Astrocyte (in vitro differentiated cells and primary cell): ENCODE measurements at regions not wholly inside any gene's neighbourhood (a gene's known extent, or its start where the extent isn't known, plus 50 kb on each side); places are given as distances from the start of the nearest gene placed in this dataset.

Source experiments
- DNase-seq: peaks from one replicate; pipeline ENCODE4 v3.0.0-alpha.2; 2010; ENCODE audit warnings: low read depth
- FAIRE-seq: peaks from 2 replicates; lab custom pipeline; 2011; peaks lifted over from hg19 to GRCh38; lab: Jason Lieb, UNC
- H2AFZ ChIP-seq: 2 replicates; pipeline ENCODE4 v1.6.0; 2012; ENCODE audit warnings: low read depth, low read length, inconsistent platforms
- H3K27ac ChIP-seq: 2 replicates; pipeline ENCODE4 v1.5.1; 2011; ENCODE audit warnings: low read depth, low read length, inconsistent platforms
- H3K27me3 ChIP-seq: 2 replicates; pipeline ENCODE4 v1.6.0; 2011; ENCODE audit warnings: low read length, inconsistent platforms; ENCODE audit not compliant: insufficient read depth
- H3K36me3 ChIP-seq: 2 replicates; pipeline ENCODE4 v1.5.1; 2011; ENCODE audit warnings: low read length, inconsistent platforms; ENCODE audit not compliant: insufficient read depth
- H3K4me1 ChIP-seq: 2 replicates; pipeline ENCODE4 v1.5.1; 2011; ENCODE audit warnings: low read length, inconsistent platforms; ENCODE audit not compliant: insufficient read depth
- H3K4me2 ChIP-seq: 2 replicates; pipeline ENCODE4 v1.6.0; 2012; ENCODE audit warnings: low read length, inconsistent platforms
- H3K4me3 ChIP-seq: 2 replicates; pipeline ENCODE4 v1.5.1; 2011; ENCODE audit warnings: low read depth, mild to moderate bottlenecking, low read length, inconsistent platforms; ENCODE audit not compliant: insufficient read depth
- H3K79me2 ChIP-seq: 2 replicates; pipeline ENCODE4 v1.6.0; 2012; ENCODE audit warnings: mild to moderate bottlenecking, low read length, inconsistent platforms; ENCODE audit not compliant: insufficient read depth
- H3K9ac ChIP-seq: 2 replicates; pipeline ENCODE4 v1.6.0; 2012; ENCODE audit warnings: mild to moderate bottlenecking, low read length, inconsistent platforms
- H3K9me3 ChIP-seq: 2 replicates; pipeline ENCODE4 v1.5.1; 2012; ENCODE audit warnings: low read depth, mild to moderate bottlenecking, low read length, inconsistent platforms; ENCODE audit not compliant: insufficient read depth
- H4K20me1 ChIP-seq: 2 replicates; pipeline ENCODE4 v1.6.0; 2012; ENCODE audit warnings: low read length, inconsistent platforms; ENCODE audit not compliant: insufficient read depth
- H3K27ac Mint-ChIP-seq: one replicate; pipeline ENCODE4 v1.8.0; 2021; ENCODE audit warnings: mild to moderate bottlenecking, mixed read lengths; ENCODE audit not compliant: unreplicated experiment
- H3K27me3 Mint-ChIP-seq: one replicate; pipeline ENCODE4 v1.8.0; 2021; ENCODE audit warnings: low read depth, mixed read lengths; ENCODE audit not compliant: unreplicated experiment
- H3K36me3 Mint-ChIP-seq: one replicate; pipeline ENCODE4 v1.8.0; 2021; ENCODE audit warnings: low read depth, mixed read lengths; ENCODE audit not compliant: unreplicated experiment
- H3K4me1 Mint-ChIP-seq: one replicate; pipeline ENCODE4 v1.8.0; 2021; ENCODE audit warnings: low read depth, mixed read lengths; ENCODE audit not compliant: unreplicated experiment
- H3K4me3 Mint-ChIP-seq: one replicate; pipeline ENCODE4 v1.8.0; 2021; ENCODE audit warnings: mild to moderate bottlenecking, moderate library complexity, mixed read lengths; ENCODE audit not compliant: unreplicated experiment
- H3K9me3 Mint-ChIP-seq: one replicate; pipeline ENCODE4 v1.8.0; 2021; ENCODE audit warnings: mild to moderate bottlenecking, mixed read lengths; ENCODE audit not compliant: unreplicated experiment
- EZH2 ChIP-seq: IDR thresholded peaks from 2 replicates; pipeline ENCODE4 v1.6.1; 2012; ENCODE audit warnings: mild to moderate bottlenecking, low read length, inconsistent platforms; ENCODE audit not compliant: insufficient read depth
- TF ChIP-seq, protein P1 (sequence below): IDR thresholded peaks from 2 replicates; pipeline ENCODE4 v1.5.1; 2011; ENCODE audit warnings: low read depth, mild to moderate bottlenecking, inconsistent platforms, low read length, moderate library complexity; ENCODE audit not compliant: insufficient read depth

GRCh38 chr3:110530902-110531301 is 540.7 kb upstream of the NECTIN3 start:
- no peak overlapping the region for H3K4me3 ChIP-seq
- H3K9me3 ChIP-seq: no peaks in the 10 kb centered on the region
- no peak for DNase-seq
- H4K20me1 ChIP-seq: no peaks in the 10 kb centered on the region
- TF ChIP-seq, protein P1, sequence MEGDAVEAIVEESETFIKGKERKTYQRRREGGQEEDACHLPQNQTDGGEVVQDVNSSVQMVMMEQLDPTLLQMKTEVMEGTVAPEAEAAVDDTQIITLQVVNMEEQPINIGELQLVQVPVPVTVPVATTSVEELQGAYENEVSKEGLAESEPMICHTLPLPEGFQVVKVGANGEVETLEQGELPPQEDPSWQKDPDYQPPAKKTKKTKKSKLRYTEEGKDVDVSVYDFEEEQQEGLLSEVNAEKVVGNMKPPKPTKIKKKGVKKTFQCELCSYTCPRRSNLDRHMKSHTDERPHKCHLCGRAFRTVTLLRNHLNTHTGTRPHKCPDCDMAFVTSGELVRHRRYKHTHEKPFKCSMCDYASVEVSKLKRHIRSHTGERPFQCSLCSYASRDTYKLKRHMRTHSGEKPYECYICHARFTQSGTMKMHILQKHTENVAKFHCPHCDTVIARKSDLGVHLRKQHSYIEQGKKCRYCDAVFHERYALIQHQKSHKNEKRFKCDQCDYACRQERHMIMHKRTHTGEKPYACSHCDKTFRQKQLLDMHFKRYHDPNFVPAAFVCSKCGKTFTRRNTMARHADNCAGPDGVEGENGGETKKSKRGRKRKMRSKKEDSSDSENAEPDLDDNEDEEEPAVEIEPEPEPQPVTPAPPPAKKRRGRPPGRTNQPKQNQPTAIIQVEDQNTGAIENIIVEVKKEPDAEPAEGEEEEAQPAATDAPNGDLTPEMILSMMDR: no peak
- TF ChIP-seq EZH2: no peak
- no peak overlapping the region for H3K27ac ChIP-seq
- no peaks in the 10 kb centered on the region for H3K27me3 ChIP-seq
- H2AFZ ChIP-seq: no peak overlapping the region
- no peak overlapping the region for H3K9ac ChIP-seq
- H3K79me2 ChIP-seq: no peaks in the 10 kb centered on the region
- Mint-ChIP-seq H3K4me3 (no peak overlapping the region), H3K27me3 (no peaks in the 10 kb centered on the region), H3K36me3 (no peaks in the 10 kb centered on the region), H3K9me3 (peaks cover under 1% of the 10 kb centered on the region), H3K4me1 (peaks cover 19% of the 10 kb centered on the region), H3K27ac (no peak overlapping the region)
- no peak overlapping the region for H3K4me2 ChIP-seq
- FAIRE-seq: no peak
- peaks cover 18% of the 10 kb centered on the region for H3K4me1 ChIP-seq
- H3K36me3 ChIP-seq: no peaks in the 10 kb centered on the region

- H3K79me2 ChIP-seq: no peaks in the 10 kb centered on the region
- H3K4me3 ChIP-seq: no peak overlapping the region
- H3K36me3 ChIP-seq: no peaks in the 10 kb centered on the region
- H4K20me1 ChIP-seq: no peaks in the 10 kb centered on the region
- H3K27me3 ChIP-seq: no peaks in the 10 kb centered on the region
- H3K9me3 ChIP-seq: no peaks in the 10 kb centered on the region
- no peak overlapping the region for H3K27ac ChIP-seq
- H3K9me3 Mint-ChIP-seq: no peaks in the 10 kb centered on the region
- H3K36me3 Mint-ChIP-seq: no peaks in the 10 kb centered on the region
- H3K4me3 Mint-ChIP-seq: no peak overlapping the region
- FAIRE-seq: no peak
- TF ChIP-seq EZH2: no peak
- TF ChIP-seq, protein P1: no peak
- no peak overlapping the region for H3K27ac Mint-ChIP-seq
- H3K4me2 ChIP-seq: no peak overlapping the region
- peaks cover under 1% of the 10 kb centered on the region for H3K4me1 ChIP-seq
- peaks cover 6% of the 10 kb centered on the region for H3K4me1 Mint-ChIP-seq
- H3K9ac ChIP-seq: no peak overlapping the region
- H3K27me3 Mint-ChIP-seq: no peaks in the 10 kb centered on the region
- H2AFZ ChIP-seq: no peak overlapping the region
- no peak for DNase-seq
These were observed 538.5 kb upstream of the NECTIN3 start for GRCh38 chr3:110533089-110533488.

DNA sequence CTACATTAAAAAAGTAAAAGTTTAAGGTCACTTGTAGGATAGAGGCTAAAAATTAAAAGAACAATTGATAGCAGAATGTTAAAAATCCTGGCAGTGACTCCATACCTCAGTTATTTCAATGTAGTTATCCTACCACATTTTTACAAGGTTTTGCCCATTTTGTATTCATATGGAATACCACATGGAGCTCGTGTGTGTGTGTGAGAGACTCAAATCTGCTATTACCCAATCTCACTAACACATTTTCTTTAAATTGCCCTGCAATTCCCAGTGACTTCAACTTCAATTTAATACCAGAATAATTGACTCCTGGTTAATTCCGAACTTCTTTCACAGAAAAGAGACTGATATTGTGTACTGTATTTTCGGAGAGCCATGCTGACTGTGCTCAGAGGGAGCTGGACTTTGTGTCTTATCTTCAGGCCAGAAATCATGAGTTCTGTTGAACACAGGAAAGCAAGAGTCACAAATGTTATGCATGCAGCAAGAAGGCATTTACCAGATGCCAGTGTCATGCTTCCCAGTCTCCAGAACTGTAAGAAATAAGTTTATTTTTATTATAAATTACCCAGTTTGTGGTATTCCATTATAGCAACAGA is 529.0 kb upstream of the NECTIN3 start:
- no peaks in the 10 kb centered on the region for H3K27me3 Mint-ChIP-seq
- Histone ChIP-seq H3K4me2 (no peak overlapping the region), H3K27me3 (no peaks in the 10 kb centered on the region), H2AFZ (no peak overlapping the region), H3K9me3 (no peaks in the 10 kb centered on the region), H3K4me3 (no peak overlapping the region), H3K9ac (no peak overlapping the region), H3K36me3 (no peaks in the 10 kb centered on the region), H3K79me2 (no peaks in the 10 kb centered on the region), H3K4me1 (no peaks in the 10 kb centered on the region), H4K20me1 (no peaks in the 10 kb centered on the region), H3K27ac (no peak overlapping the region)
- FAIRE-seq: no peak
- no peaks in the 10 kb centered on the region for H3K9me3 Mint-ChIP-seq
- H3K27ac Mint-ChIP-seq: no peak overlapping the region
- peaks cover 3% of the 10 kb centered on the region for H3K4me1 Mint-ChIP-seq
- no peaks in the 10 kb centered on the region for H3K36me3 Mint-ChIP-seq
- no peak for DNase-seq
- TF ChIP-seq, protein P1: no peak
- TF ChIP-seq EZH2: no peak
- no peak overlapping the region for H3K4me3 Mint-ChIP-seq
